ENCODE measurements at regions not wholly inside any gene's neighbourhood (a gene's known extent, or its start where the extent isn't known, plus 50 kb on each side); places are given as distances from the start of the nearest gene placed in this dataset.

DNA sequence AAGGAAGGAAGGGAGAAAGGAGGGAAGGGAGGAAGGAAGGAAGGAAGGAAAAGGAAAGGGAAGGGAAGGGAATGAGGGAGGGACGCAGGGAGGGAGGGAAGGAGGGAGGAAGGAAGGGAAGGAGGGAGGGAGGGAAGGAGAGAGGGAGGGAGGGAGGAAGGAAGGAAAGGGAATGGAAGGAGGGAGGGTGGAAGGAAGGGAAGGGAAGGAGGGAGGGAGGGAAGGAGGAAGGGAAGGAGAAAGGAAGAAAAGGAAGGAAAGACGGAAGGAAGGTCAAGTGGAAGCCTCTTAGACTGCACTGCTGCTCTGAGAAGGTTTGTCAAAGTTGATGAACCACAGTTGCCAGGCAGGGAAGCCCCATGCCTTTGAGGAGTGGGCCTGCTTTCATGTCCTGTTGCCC, 324.3 kb upstream of the ZFP64 start:
- Histone ChIP-seq H3K9me2 (ENCODE audit: insufficient read depth) (no peaks in the 10 kb centered on the region), H4K20me1 (ENCODE audit: insufficient read depth) (no peaks in the 10 kb centered on the region), H2AFZ (no peak overlapping the region), H3K27me3 (replicated peaks; ENCODE audit: insufficient read depth) (no peaks in the 10 kb centered on the region; the same call in 1 of the 2 replicates), H3K79me2 (ENCODE audit: insufficient read depth) (no peaks in the 10 kb centered on the region), H3K36me3 (ENCODE audit: low read depth) (no peaks in the 10 kb centered on the region), H3K9ac (no peak overlapping the region), H3K27ac (no peak overlapping the region), H3K4me1 (ENCODE audit: insufficient read depth) (no peaks in the 10 kb centered on the region), H3K4me2 (ENCODE audit: unreplicated experiment) (no peak overlapping the region), H3K9me3 (ENCODE audit: low read depth) (no peaks in the 10 kb centered on the region), H3F3A (ENCODE audit: insufficient read depth) (no peaks in the 10 kb centered on the region), H3K4me3 (no peak overlapping the region)
- in situ Hi-C loops (cut with MboI): no loop called here
- 79% methylated on average over 2 of the region's 2 CpGs; no CpG with 5 or more reads in 1 of the 2 experiments for WGBS, 2 experiments (ENCODE audit: low coverage in 1 of 2, low lambda C conversion rate in 2 of 2, missing lambda C conversion rate in 2 of 2)
- no peak for TF ChIP-seq EZH2phosphoT487 (IDR thresholded peaks at IDR 0.05; ENCODE audit: insufficient read depth, low read depth)
- no peak for TF ChIP-seq EZH2 (IDR thresholded peaks at IDR 0.05; ENCODE audit: insufficient read depth, poor library complexity, severe bottlenecking)
- DNase-seq: no peak

DNA sequence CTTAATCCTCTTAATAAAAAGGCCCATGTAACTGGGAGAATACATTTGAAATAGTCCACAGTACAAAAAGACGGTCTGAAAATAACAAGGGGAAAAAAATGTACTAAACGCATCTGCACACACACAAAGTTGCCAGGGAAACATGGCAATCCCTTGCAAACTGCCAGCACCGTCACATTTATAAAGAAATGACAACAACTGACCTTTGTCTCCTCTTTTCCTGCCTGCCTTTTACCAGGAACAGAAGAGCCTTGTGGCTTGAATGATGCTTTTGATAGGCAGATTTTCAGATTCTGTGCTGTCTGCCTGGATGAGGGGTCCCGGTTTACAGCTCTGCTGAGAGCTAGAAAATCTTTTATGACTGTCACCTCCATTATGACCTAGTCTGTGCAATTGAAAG, 308.6 kb upstream of the ZFP64 start:
- peaks cover 10% of the 10 kb centered on the region for H3K4me1 ChIP-seq (ENCODE audit: insufficient read depth)
- H3K9me2 ChIP-seq (ENCODE audit: insufficient read depth): no peaks in the 10 kb centered on the region
- whole genome bisulfite sequencing, 2 experiments (ENCODE audit: low coverage in 1 of 2, low lambda C conversion rate in 2 of 2, missing lambda C conversion rate in 2 of 2): 72 to 74% methylated on average over 4 of the region's 4 CpGs
- no peaks in the 10 kb centered on the region for H3K9me3 ChIP-seq (ENCODE audit: low read depth)
- no peak overlapping the region for H3K27ac ChIP-seq
- no peak overlapping the region for H3K9ac ChIP-seq
- H3K4me2 ChIP-seq (ENCODE audit: unreplicated experiment): no peak overlapping the region
- TF ChIP-seq EZH2phosphoT487 (IDR thresholded peaks at IDR 0.05; ENCODE audit: insufficient read depth, low read depth) (no peak), EZH2 (IDR thresholded peaks at IDR 0.05; ENCODE audit: insufficient read depth, poor library complexity, severe bottlenecking) (no peak)
- no peaks in the 10 kb centered on the region for H3K27me3 ChIP-seq (replicated peaks; ENCODE audit: insufficient read depth)
- H2AFZ ChIP-seq: no peak overlapping the region
- no peaks in the 10 kb centered on the region for H3F3A ChIP-seq (ENCODE audit: insufficient read depth)
- no peak overlapping the region for H3K4me3 ChIP-seq
- no peak for DNase-seq
- no peaks in the 10 kb centered on the region for H4K20me1 ChIP-seq (ENCODE audit: insufficient read depth)
- no peaks in the 10 kb centered on the region for H3K79me2 ChIP-seq (ENCODE audit: insufficient read depth)
- H3K36me3 ChIP-seq (ENCODE audit: low read depth): no peaks in the 10 kb centered on the region
- in situ Hi-C loops (cut with MboI): no loop called here

DNA sequence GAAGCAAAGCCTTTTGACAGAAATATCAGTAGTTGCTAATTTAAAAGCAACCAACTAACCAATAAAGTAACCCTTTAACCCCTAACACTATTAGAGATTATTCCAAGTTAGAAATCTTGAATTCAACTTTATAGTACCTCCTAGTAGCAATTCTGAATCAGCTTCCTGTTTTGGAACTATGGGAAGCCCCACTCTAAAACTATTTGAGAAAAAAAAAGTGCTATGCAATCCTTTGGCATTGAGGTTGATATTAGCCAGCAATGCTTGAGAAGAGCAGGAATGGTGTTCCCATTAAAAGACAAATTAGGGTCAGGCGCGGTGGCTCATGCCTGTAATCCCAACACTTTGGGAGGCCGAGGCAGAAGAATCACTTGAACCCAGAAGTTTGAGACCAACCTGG, 306.2 kb upstream of the ZFP64 start:
- no peak for TF ChIP-seq EZH2 (IDR thresholded peaks at IDR 0.05; ENCODE audit: insufficient read depth, poor library complexity, severe bottlenecking)
- TF ChIP-seq EZH2phosphoT487 (IDR thresholded peaks at IDR 0.05; ENCODE audit: insufficient read depth, low read depth): no peak
- Histone ChIP-seq H3F3A (ENCODE audit: insufficient read depth) (peaks cover 18% of the 10 kb centered on the region), H4K20me1 (ENCODE audit: insufficient read depth) (no peaks in the 10 kb centered on the region), H2AFZ (no peak overlapping the region; the same call in 1 of the 2 replicates), H3K4me1 (ENCODE audit: insufficient read depth) (peaks cover 31% of the 10 kb centered on the region), H3K36me3 (ENCODE audit: low read depth) (no peaks in the 10 kb centered on the region), H3K4me3 (no peak overlapping the region), H3K79me2 (ENCODE audit: insufficient read depth) (no peaks in the 10 kb centered on the region), H3K9me3 (ENCODE audit: low read depth) (no peaks in the 10 kb centered on the region), H3K4me2 (ENCODE audit: unreplicated experiment) (no peak overlapping the region), H3K27me3 (replicated peaks; ENCODE audit: insufficient read depth) (no peaks in the 10 kb centered on the region), H3K9me2 (ENCODE audit: insufficient read depth) (no peaks in the 10 kb centered on the region), H3K9ac (no peak overlapping the region), H3K27ac (no peak overlapping the region)
- WGBS, 2 experiments (ENCODE audit: low coverage in 1 of 2, low lambda C conversion rate in 2 of 2, missing lambda C conversion rate in 2 of 2): 75 to 86% methylated on average over 3 of the region's 3 CpGs
- in situ Hi-C loops (cut with MboI): no loop called here
- peak; percentile 64 for DNase-seq

DNA sequence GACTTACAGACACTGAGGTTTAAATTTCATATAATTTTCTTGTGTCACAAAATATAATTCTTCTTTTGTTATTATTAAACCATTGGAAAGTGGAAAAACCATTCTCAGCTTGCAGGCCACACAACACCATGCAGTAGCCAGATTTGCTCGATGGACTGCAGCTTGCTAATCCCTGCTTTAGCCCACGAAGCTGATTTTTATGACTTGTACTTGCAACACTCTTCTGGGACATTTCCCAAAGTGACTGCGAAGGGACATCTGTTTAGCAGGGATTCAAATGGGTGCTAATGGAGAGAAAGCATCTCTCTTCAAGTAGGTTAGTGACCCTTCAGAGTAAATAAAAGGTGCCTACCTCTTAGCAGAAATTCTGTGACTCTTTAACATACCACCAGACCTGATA, 304.6 kb upstream of the ZFP64 start:
- peaks cover 26% of the 10 kb centered on the region for H3F3A ChIP-seq (ENCODE audit: insufficient read depth)
- H2AFZ ChIP-seq: no peak overlapping the region
- H3K9ac ChIP-seq: no peak overlapping the region
- in situ Hi-C loops (cut with MboI): no loop called here
- no peak overlapping the region for H3K27ac ChIP-seq
- H3K79me2 ChIP-seq (ENCODE audit: insufficient read depth): no peaks in the 10 kb centered on the region
- no peaks in the 10 kb centered on the region for H3K36me3 ChIP-seq (ENCODE audit: low read depth)
- TF ChIP-seq EZH2 (IDR thresholded peaks at IDR 0.05; ENCODE audit: insufficient read depth, poor library complexity, severe bottlenecking) (no peak), EZH2phosphoT487 (IDR thresholded peaks at IDR 0.05; ENCODE audit: insufficient read depth, low read depth) (no peak)
- H3K4me3 ChIP-seq: no peak overlapping the region
- no peak overlapping the region for H3K4me2 ChIP-seq (ENCODE audit: unreplicated experiment)
- H3K9me2 ChIP-seq (ENCODE audit: insufficient read depth): no peaks in the 10 kb centered on the region
- peak; percentile 32 for DNase-seq
- H4K20me1 ChIP-seq (ENCODE audit: insufficient read depth): no peaks in the 10 kb centered on the region
- H3K9me3 ChIP-seq (ENCODE audit: low read depth): no peaks in the 10 kb centered on the region
- no peaks in the 10 kb centered on the region for H3K27me3 ChIP-seq (replicated peaks; ENCODE audit: insufficient read depth)
- WGBS, 2 experiments (ENCODE audit: low coverage in 1 of 2, low lambda C conversion rate in 2 of 2, missing lambda C conversion rate in 2 of 2): 28 to 31% methylated on average over 3 of the region's 3 CpGs
- peaks cover 36% of the 10 kb centered on the region for H3K4me1 ChIP-seq (ENCODE audit: insufficient read depth)

DNA sequence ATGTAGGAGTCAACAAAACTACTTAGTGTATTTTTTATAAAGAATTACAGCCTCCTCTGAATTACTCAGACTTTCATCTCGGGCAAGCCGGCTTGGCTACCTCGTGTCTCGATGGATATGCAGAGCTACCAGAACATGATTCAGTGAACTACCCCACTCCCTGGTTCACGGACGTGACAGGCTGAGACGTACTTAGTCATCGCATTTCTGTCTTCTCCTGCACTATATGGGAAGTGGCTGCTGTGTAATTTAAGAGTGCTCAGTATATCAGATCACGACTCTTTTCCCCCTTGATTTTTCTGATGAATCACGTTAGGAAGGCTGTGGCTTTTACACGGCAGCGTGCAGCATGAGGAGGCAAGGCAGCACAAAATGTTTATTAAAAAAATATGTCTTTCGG, 302.7 kb upstream of the ZFP64 start:
- Histone ChIP-seq H3K36me3 (ENCODE audit: low read depth) (no peaks in the 10 kb centered on the region), H3K79me2 (ENCODE audit: insufficient read depth) (no peaks in the 10 kb centered on the region), H3K9me2 (ENCODE audit: insufficient read depth) (no peaks in the 10 kb centered on the region), H4K20me1 (ENCODE audit: insufficient read depth) (no peaks in the 10 kb centered on the region), H3K9ac (peak overlapping the region; percentile 66), H3F3A (ENCODE audit: insufficient read depth) (peaks cover 34% of the 10 kb centered on the region), H3K27ac (peak overlapping the region; percentile 80), H2AFZ (0 out of 2 replicates have a peak overlapping the region, but pooled peaks have one; percentile 16), H3K4me3 (peak overlapping the region; percentile 63), H3K4me2 (ENCODE audit: unreplicated experiment) (peak overlapping the region; percentile 78), H3K4me1 (ENCODE audit: insufficient read depth) (peaks cover 49% of the 10 kb centered on the region), H3K9me3 (ENCODE audit: low read depth) (no peaks in the 10 kb centered on the region), H3K27me3 (replicated peaks; ENCODE audit: insufficient read depth) (no peaks in the 10 kb centered on the region)
- peak; percentile 99 for DNase-seq
- WGBS, 2 experiments (ENCODE audit: low coverage in 1 of 2, low lambda C conversion rate in 2 of 2, missing lambda C conversion rate in 2 of 2): 0 to 1% methylated on average over 13 of the region's 13 CpGs
- in situ Hi-C loops (cut with MboI): no loop called here
- TF ChIP-seq EZH2 (IDR thresholded peaks at IDR 0.05; ENCODE audit: insufficient read depth, poor library complexity, severe bottlenecking) (no peak), EZH2phosphoT487 (IDR thresholded peaks at IDR 0.05; ENCODE audit: insufficient read depth, low read depth) (no peak)
